ENCODE measurements at regions not wholly inside any gene's neighbourhood (a gene's known extent, or its start where the extent isn't known, plus 50 kb on each side); places are given as distances from the start of the nearest gene placed in this dataset.
"Not testable (repeated sequence)": the region's sequence is repeated elsewhere in the genome, so short reads cannot be mapped to it uniquely, and the experiment has no call there.

DNA sequence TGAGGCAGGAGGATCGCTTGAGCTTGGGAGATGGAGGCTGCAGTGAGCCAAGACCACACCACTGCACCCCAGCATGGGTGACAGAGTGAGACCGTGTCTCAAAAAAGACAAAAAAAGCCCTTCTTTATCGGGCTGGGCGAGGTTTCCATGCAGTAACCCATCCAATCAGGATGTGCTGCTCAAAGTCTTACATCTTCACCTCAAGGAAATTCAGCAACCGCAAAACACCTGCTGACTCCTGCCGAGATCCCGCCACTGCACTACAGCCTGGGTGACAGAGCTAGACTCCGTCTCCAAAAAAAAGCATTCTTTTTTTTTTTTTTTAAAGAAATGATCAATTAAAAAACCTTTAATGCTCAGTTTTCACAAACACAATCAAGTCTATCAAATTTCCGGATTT is 75.7 kb upstream of the KCTD7 start:
- Histone ChIP-seq H3K9me1 (ENCODE audit: control insufficient read depth, extremely low read depth, insufficient read depth, low read length) (no peaks in the 10 kb centered on the region), H3K9me3 (ENCODE audit: control insufficient read depth, low read depth, low read length) (no peaks in the 10 kb centered on the region), H2AFZ (ENCODE audit: control insufficient read depth, low read length) (no peak overlapping the region), H3K4me1 (ENCODE audit: control insufficient read depth, extremely low read depth, insufficient read depth, low read length) (peaks cover 6% of the 10 kb centered on the region), H3K79me2 (ENCODE audit: control insufficient read depth, insufficient read depth, low read length) (peaks cover 26% of the 10 kb centered on the region), H3K27me3 (ENCODE audit: control insufficient read depth, extremely low read depth, insufficient read depth, low read length) (no peaks in the 10 kb centered on the region), H4K20me1 (ENCODE audit: control insufficient read depth, extremely low read depth, insufficient read depth, low read length) (peaks cover 5% of the 10 kb centered on the region), H3K9ac (ENCODE audit: control insufficient read depth, extremely low read depth, insufficient read depth, low read length) (no peak overlapping the region), H3K36me3 (ENCODE audit: control insufficient read depth in 2 of 2, extremely low read depth in 1 of 2, insufficient read depth in 2 of 2, low read length in 2 of 2) (peaks cover 23 to 24% of the 10 kb centered on the region in 2 experiments), H3K27ac (ENCODE audit: control insufficient read depth, insufficient read depth, low read length) (no peak overlapping the region), H3K4me2 (ENCODE audit: control insufficient read depth, extremely low read depth, insufficient read depth, low read depth, low read length) (no peak overlapping the region), H3K4me3 (ENCODE audit: control insufficient read depth in 2 of 3, extremely low read depth in 1 of 3, insufficient read depth in 2 of 3, low read depth in 1 of 3, low read length in 3 of 3) (no peak overlapping the region)
- TF ChIP-seq, protein P1, sequence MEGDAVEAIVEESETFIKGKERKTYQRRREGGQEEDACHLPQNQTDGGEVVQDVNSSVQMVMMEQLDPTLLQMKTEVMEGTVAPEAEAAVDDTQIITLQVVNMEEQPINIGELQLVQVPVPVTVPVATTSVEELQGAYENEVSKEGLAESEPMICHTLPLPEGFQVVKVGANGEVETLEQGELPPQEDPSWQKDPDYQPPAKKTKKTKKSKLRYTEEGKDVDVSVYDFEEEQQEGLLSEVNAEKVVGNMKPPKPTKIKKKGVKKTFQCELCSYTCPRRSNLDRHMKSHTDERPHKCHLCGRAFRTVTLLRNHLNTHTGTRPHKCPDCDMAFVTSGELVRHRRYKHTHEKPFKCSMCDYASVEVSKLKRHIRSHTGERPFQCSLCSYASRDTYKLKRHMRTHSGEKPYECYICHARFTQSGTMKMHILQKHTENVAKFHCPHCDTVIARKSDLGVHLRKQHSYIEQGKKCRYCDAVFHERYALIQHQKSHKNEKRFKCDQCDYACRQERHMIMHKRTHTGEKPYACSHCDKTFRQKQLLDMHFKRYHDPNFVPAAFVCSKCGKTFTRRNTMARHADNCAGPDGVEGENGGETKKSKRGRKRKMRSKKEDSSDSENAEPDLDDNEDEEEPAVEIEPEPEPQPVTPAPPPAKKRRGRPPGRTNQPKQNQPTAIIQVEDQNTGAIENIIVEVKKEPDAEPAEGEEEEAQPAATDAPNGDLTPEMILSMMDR (optimal IDR thresholded peaks at IDR 0.05 in 1 of 3, IDR thresholded peaks at IDR 0.05 in 1 of 3, conservative IDR thresholded peaks at IDR 0.05 in 1 of 3; ENCODE audit: extremely low read depth in 1 of 3, insufficient read depth in 2 of 3, low read length in 3 of 3): no peak
- TF ChIP-seq EZH2 (IDR thresholded peaks at IDR 0.05; ENCODE audit: low read length): no peak
- dilution Hi-C loops (cut with MboI; ENCODE audit: extremely low pct_ligation_motif_present, low sequenced_read_pairs): no loop called here
- FAIRE-seq (no peak), DNase-seq (ENCODE audit: low read depth, low spot score) (no peak)

DNA sequence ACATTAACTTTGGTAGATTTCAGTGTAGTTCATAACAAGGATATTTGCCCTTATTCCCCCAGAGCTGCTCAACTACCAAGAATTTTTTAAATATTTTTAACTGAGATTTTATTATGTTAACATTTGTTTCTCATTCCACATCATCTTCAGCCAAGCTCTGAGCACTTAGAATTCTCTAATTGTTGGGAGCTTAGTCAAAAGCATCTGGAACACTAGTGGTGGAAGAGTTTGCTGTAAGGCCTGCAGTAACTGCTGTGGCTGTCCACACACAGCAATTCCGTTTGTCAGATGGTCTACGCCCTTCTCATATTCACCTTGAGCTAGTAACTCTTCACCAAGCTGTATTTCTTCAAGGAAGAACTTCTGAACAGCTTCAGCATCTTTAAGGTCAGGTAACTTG is 75.0 kb upstream of the KCTD7 start:
- H3K9me1 ChIP-seq (ENCODE audit: control insufficient read depth, extremely low read depth, insufficient read depth, low read length); H3K27ac ChIP-seq (ENCODE audit: control insufficient read depth, insufficient read depth, low read length); H3K4me1 ChIP-seq (ENCODE audit: control insufficient read depth, extremely low read depth, insufficient read depth, low read length); H3K27me3 ChIP-seq (ENCODE audit: control insufficient read depth, extremely low read depth, insufficient read depth, low read length); H3K9me3 ChIP-seq (ENCODE audit: control insufficient read depth, low read depth, low read length); FAIRE-seq; DNase-seq (ENCODE audit: low read depth, low spot score); dilution Hi-C loops (cut with MboI; ENCODE audit: extremely low pct_ligation_motif_present, low sequenced_read_pairs); H3K4me3 ChIP-seq (ENCODE audit: control insufficient read depth in 2 of 3, extremely low read depth in 1 of 3, insufficient read depth in 2 of 3, low read depth in 1 of 3, low read length in 3 of 3); H3K4me2 ChIP-seq (ENCODE audit: control insufficient read depth, extremely low read depth, insufficient read depth, low read depth, low read length); H3K9ac ChIP-seq (ENCODE audit: control insufficient read depth, extremely low read depth, insufficient read depth, low read length); H4K20me1 ChIP-seq (ENCODE audit: control insufficient read depth, extremely low read depth, insufficient read depth, low read length); H2AFZ ChIP-seq (ENCODE audit: control insufficient read depth, low read length): not testable (repeated sequence)
- H3K79me2 ChIP-seq (ENCODE audit: control insufficient read depth, insufficient read depth, low read length): peaks cover 33% of the 10 kb centered on the region
- H3K36me3 ChIP-seq (ENCODE audit: control insufficient read depth in 2 of 2, extremely low read depth in 1 of 2, insufficient read depth in 2 of 2, low read length in 2 of 2): peaks cover 23% of the 10 kb centered on the region in 2 experiments

DNA sequence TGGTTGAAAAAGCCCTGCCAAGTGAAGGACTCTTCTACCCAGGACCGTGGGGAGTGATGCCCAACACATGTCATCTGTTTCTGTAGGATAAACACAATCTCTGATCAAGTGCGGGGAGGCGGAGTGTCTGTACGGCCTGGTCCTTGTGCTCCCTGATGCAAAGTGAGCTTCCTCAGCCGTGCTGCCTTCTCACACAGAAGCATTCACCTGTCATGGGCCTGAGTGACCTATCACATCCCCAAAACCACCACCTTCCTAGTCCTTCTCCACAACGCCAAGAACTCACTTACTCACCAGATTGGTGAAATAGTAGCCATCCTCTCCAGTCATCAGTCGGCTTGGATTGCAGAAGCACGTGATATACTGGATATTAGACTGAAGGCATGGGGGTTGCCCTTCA is 74.4 kb upstream of the KCTD7 start:
- peaks cover 23% of the 10 kb centered on the region in 2 experiments for H3K36me3 ChIP-seq (ENCODE audit: control insufficient read depth in 2 of 2, extremely low read depth in 1 of 2, insufficient read depth in 2 of 2, low read length in 2 of 2)
- H3K4me1 ChIP-seq (ENCODE audit: control insufficient read depth, extremely low read depth, insufficient read depth, low read length); H3K9ac ChIP-seq (ENCODE audit: control insufficient read depth, extremely low read depth, insufficient read depth, low read length); H3K9me1 ChIP-seq (ENCODE audit: control insufficient read depth, extremely low read depth, insufficient read depth, low read length); H2AFZ ChIP-seq (ENCODE audit: control insufficient read depth, low read length); H3K4me3 ChIP-seq (ENCODE audit: control insufficient read depth in 2 of 3, extremely low read depth in 1 of 3, insufficient read depth in 2 of 3, low read depth in 1 of 3, low read length in 3 of 3); H3K4me2 ChIP-seq (ENCODE audit: control insufficient read depth, extremely low read depth, insufficient read depth, low read depth, low read length); H3K27me3 ChIP-seq (ENCODE audit: control insufficient read depth, extremely low read depth, insufficient read depth, low read length); DNase-seq (ENCODE audit: low read depth, low spot score); H3K27ac ChIP-seq (ENCODE audit: control insufficient read depth, insufficient read depth, low read length); FAIRE-seq; H3K9me3 ChIP-seq (ENCODE audit: control insufficient read depth, low read depth, low read length); dilution Hi-C loops (cut with MboI; ENCODE audit: extremely low pct_ligation_motif_present, low sequenced_read_pairs): not testable (repeated sequence)
- peaks cover 11% of the 10 kb centered on the region for H4K20me1 ChIP-seq (ENCODE audit: control insufficient read depth, extremely low read depth, insufficient read depth, low read length)
- peaks cover 36% of the 10 kb centered on the region for H3K79me2 ChIP-seq (ENCODE audit: control insufficient read depth, insufficient read depth, low read length)

DNA sequence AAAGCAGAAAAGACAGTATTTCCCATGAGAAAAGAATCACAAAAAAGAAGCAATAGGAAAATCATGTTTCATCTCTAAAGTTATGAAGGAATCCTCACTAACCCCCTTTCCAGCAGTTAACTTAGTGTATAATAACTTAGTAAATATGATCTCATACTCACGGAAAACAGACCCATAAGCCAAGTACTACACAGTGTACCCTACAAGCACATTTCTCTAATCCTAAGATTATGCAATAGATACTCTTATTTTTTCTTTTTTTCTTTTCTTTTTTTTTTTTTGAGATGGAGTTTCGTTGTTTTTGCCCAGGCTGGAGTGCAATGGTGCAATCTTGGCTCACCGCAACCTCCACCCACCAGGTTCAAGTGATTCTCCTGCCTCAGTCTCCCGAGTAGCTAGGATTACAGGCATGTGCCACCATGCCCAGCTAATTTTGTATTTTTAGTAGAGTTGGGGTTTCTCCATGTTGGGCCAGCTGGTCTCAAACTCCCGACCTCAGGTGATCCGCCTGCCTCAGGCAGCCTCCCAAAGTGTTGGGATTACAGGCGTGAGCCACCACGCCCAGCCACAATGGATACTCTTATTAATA is 73.7 kb upstream of the KCTD7 start:
- H3K4me1 ChIP-seq (ENCODE audit: control insufficient read depth, extremely low read depth, insufficient read depth, low read length); H3K9ac ChIP-seq (ENCODE audit: control insufficient read depth, extremely low read depth, insufficient read depth, low read length); DNase-seq (ENCODE audit: low read depth, low spot score); dilution Hi-C loops (cut with MboI; ENCODE audit: extremely low pct_ligation_motif_present, low sequenced_read_pairs); H3K27ac ChIP-seq (ENCODE audit: control insufficient read depth, insufficient read depth, low read length); H3K9me1 ChIP-seq (ENCODE audit: control insufficient read depth, extremely low read depth, insufficient read depth, low read length); H3K4me3 ChIP-seq (ENCODE audit: control insufficient read depth in 2 of 3, extremely low read depth in 1 of 3, insufficient read depth in 2 of 3, low read depth in 1 of 3, low read length in 3 of 3); H3K27me3 ChIP-seq (ENCODE audit: control insufficient read depth, extremely low read depth, insufficient read depth, low read length); H3K4me2 ChIP-seq (ENCODE audit: control insufficient read depth, extremely low read depth, insufficient read depth, low read depth, low read length); H2AFZ ChIP-seq (ENCODE audit: control insufficient read depth, low read length); FAIRE-seq; H3K9me3 ChIP-seq (ENCODE audit: control insufficient read depth, low read depth, low read length): not testable (repeated sequence)
- H3K79me2 ChIP-seq (ENCODE audit: control insufficient read depth, insufficient read depth, low read length): peaks cover 35% of the 10 kb centered on the region
- peaks cover 18 to 23% of the 10 kb centered on the region in 2 experiments for H3K36me3 ChIP-seq (ENCODE audit: control insufficient read depth in 2 of 2, extremely low read depth in 1 of 2, insufficient read depth in 2 of 2, low read length in 2 of 2)
- H4K20me1 ChIP-seq (ENCODE audit: control insufficient read depth, extremely low read depth, insufficient read depth, low read length): peaks cover 11% of the 10 kb centered on the region
